H1 (cell line): ENCODE measurements at regions not wholly inside any gene's neighbourhood (a gene's known extent, or its start where the extent isn't known, plus 50 kb on each side); places are given as distances from the start of the nearest gene placed in this dataset.

ENCODE experiments used
- CTCF ChIA-PET: fragments of 300-600 bp; sonication (Branson Sonifier 250); formaldehyde crosslinking; loops from one replicate; lab custom pipeline; 2021; ENCODE audit not compliant: partially characterized antibody; lab: Charles Lee
- POLR2A ChIA-PET: fragments of 300-600 bp; sonication (Branson Sonifier 250); formaldehyde crosslinking; loops from one replicate; lab custom pipeline; 2021; ENCODE audit warnings: inconsistent platforms; ENCODE audit not compliant: partially characterized antibody; lab: Charles Lee
- DNase-seq, 2 experiments: peaks; one replicate each; pipeline versions ENCODE4 v3.0.0 to v3.0.0-alpha.2; 2010 to 2022; ENCODE audit warnings: low spot score in 2 of 2, low read depth in 1 of 2, mixed read lengths in 1 of 2
- FAIRE-seq: peaks from 2 replicates; lab custom pipeline; 2011; peaks lifted over from hg19 to GRCh38; lab: Jason Lieb, UNC
- H2AFZ ChIP-seq: 2 replicates; pipeline ENCODE4 v1.8.1; 2012; ENCODE audit warnings: low read length, inconsistent platforms
- H2AK5ac ChIP-seq: 2 replicates; pipeline ENCODE4 v1.6.1; 2013; ENCODE audit warnings: low read depth, low read length
- H2BK120ac ChIP-seq: replicated peaks from 2 replicates; pipeline ENCODE3; 2013; ENCODE audit warnings: low read depth, low read length, inconsistent platforms
- H2BK12ac ChIP-seq: 2 replicates; pipeline ENCODE4 v1.6.1; 2013; ENCODE audit warnings: low read depth, low read length
- H2BK15ac ChIP-seq: 2 replicates; pipeline ENCODE4 v1.6.1; 2013; ENCODE audit warnings: low read length
- H2BK20ac ChIP-seq: 2 replicates; pipeline ENCODE4 v1.6.1; 2013; ENCODE audit warnings: low read length
- H2BK5ac ChIP-seq: 2 replicates; pipeline ENCODE4 v1.6.1; 2013; ENCODE audit warnings: low read depth, low read length
- H3K14ac ChIP-seq: 2 replicates; pipeline ENCODE4 v1.6.1; 2013; ENCODE audit warnings: inconsistent platforms; ENCODE audit not compliant: insufficient read length
- H3K18ac ChIP-seq: 2 replicates; pipeline ENCODE4 v1.6.1; 2013; ENCODE audit warnings: low read length; ENCODE audit errors: extremely low read depth
- H3K23ac ChIP-seq: 2 replicates; pipeline ENCODE4 v1.6.1; 2013; ENCODE audit warnings: inconsistent platforms; ENCODE audit not compliant: insufficient read length
- H3K23me2 ChIP-seq: 2 replicates; pipeline ENCODE4 v1.6.1; 2013; ENCODE audit warnings: low read depth, low read length
- H3K27ac ChIP-seq: 2 replicates; pipeline ENCODE4 v1.6.1; 2011; ENCODE audit warnings: low read depth, low read length, inconsistent platforms
- H3K27me3 ChIP-seq, 4 experiments: replicated peaks in 1 of 4; 1 replicate in 1 of 4; 2 replicates in 3 of 4; pipeline versions ENCODE4 v1.6.1 to v1.8.1; 2011 to 2013; ENCODE audit warnings: low read length in 3 of 4, mild to moderate bottlenecking in 3 of 4, inconsistent platforms in 2 of 4, mixed read lengths in 2 of 4, moderate library complexity in 1 of 4; ENCODE audit not compliant: control insufficient read depth in 3 of 4, insufficient read depth in 3 of 4; ENCODE audit errors: extremely low read depth in 1 of 4
- H3K36me3 ChIP-seq, 4 experiments: 2 replicates each; pipeline versions ENCODE4 v1.6.1 to v1.8.1; 2011 to 2013; ENCODE audit warnings: mild to moderate bottlenecking in 4 of 4, low read length in 3 of 4, moderate library complexity in 2 of 4, control low read depth in 1 of 4, inconsistent platforms in 1 of 4; ENCODE audit not compliant: insufficient read depth in 4 of 4, control insufficient read depth in 2 of 4
- H3K4ac ChIP-seq: replicated peaks from 2 replicates; pipeline ENCODE3; 2013; ENCODE audit warnings: low read length, low read depth, mixed read lengths, inconsistent platforms; ENCODE audit not compliant: insufficient read length
- H3K4me1 ChIP-seq, 4 experiments: replicated peaks in 1 of 4; 1 replicate in 1 of 4; 2 replicates in 3 of 4; pipeline versions ENCODE4 v1.6.1 to v1.8.1; 2011 to 2013; ENCODE audit warnings: low read length in 3 of 4, inconsistent platforms in 2 of 4, mixed read lengths in 1 of 4; ENCODE audit not compliant: insufficient read depth in 4 of 4, control insufficient read depth in 3 of 4
- H3K4me2 ChIP-seq, 2 experiments: 2 replicates each; pipeline versions ENCODE4 v1.6.1 to v1.8.1; 2011 to 2013; ENCODE audit warnings: low read depth in 2 of 2, low read length in 2 of 2, control low read depth in 1 of 2, inconsistent platforms in 1 of 2, mild to moderate bottlenecking in 1 of 2; ENCODE audit not compliant: insufficient read depth in 1 of 2
- H3K4me3 ChIP-seq, 4 experiments: fragments of 200-600, 300-600 bp in 1 of 4; sonication (generic), shearing (Covaris generic), sonication (Bioruptor Twin) in 1 of 4; 2 replicates each; pipeline versions ENCODE4 v1.5.1 to v1.8.1; 2011 to 2016; ENCODE audit warnings: low read length in 4 of 4, low read depth in 3 of 4, control low read depth in 2 of 4, inconsistent platforms in 2 of 4, mild to moderate bottlenecking in 2 of 4, mixed read lengths in 1 of 4, moderate library complexity in 1 of 4; ENCODE audit not compliant: insufficient read depth in 2 of 4; ENCODE audit errors: extremely low read depth in 1 of 4
- H3K56ac ChIP-seq: replicated peaks from 2 replicates; pipeline ENCODE3; 2013; ENCODE audit warnings: low read depth, mild to moderate bottlenecking, mixed read lengths, low read length, inconsistent platforms; ENCODE audit not compliant: insufficient read length
- H3K79me1 ChIP-seq: 2 replicates; pipeline ENCODE4 v1.6.1; 2013; ENCODE audit warnings: low read depth, low read length, control low read depth
- H3K79me2 ChIP-seq, 2 experiments: 2 replicates each; pipeline versions ENCODE4 v1.6.1 to v1.8.1; 2012 to 2013; ENCODE audit warnings: low read length in 2 of 2, mild to moderate bottlenecking in 2 of 2, inconsistent platforms in 1 of 2; ENCODE audit not compliant: insufficient read depth in 2 of 2, control insufficient read depth in 1 of 2
- H3K9ac ChIP-seq, 4 experiments: replicated peaks in 1 of 4; 1 replicate in 1 of 4; 2 replicates in 3 of 4; pipeline versions ENCODE4 v1.6.1 to v1.8.1; 2011 to 2013; ENCODE audit warnings: low read depth in 3 of 4, low read length in 3 of 4, control low read depth in 2 of 4, mild to moderate bottlenecking in 2 of 4, moderate library complexity in 2 of 4, inconsistent platforms in 1 of 4; ENCODE audit errors: extremely low read depth in 1 of 4
- H3K9me3 ChIP-seq, 2 experiments: 2 replicates each; pipeline versions ENCODE4 v1.6.1 to v1.8.1; 2012 to 2013; ENCODE audit warnings: mild to moderate bottlenecking in 2 of 2, moderate library complexity in 2 of 2, control low read depth in 1 of 2, inconsistent platforms in 1 of 2, low read depth in 1 of 2, low read length in 1 of 2, mixed read lengths in 1 of 2; ENCODE audit not compliant: insufficient read depth in 2 of 2
- H4K20me1 ChIP-seq, 2 experiments: replicated peaks in 1 of 2; 2 replicates each; pipeline versions ENCODE3 to v1.8.1; 2011 to 2013; ENCODE audit warnings: inconsistent platforms in 2 of 2, low read length in 2 of 2, mild to moderate bottlenecking in 1 of 2; ENCODE audit not compliant: insufficient read depth in 2 of 2, control insufficient read depth in 1 of 2
- H4K5ac ChIP-seq: 2 replicates; pipeline ENCODE4 v1.6.1; 2013; ENCODE audit warnings: low read length, low read depth, mixed read lengths, inconsistent platforms; ENCODE audit not compliant: insufficient read length
- H4K8ac ChIP-seq: 2 replicates; pipeline ENCODE4 v1.8.0; 2013; ENCODE audit warnings: mild to moderate bottlenecking, moderate library complexity, low read length, inconsistent platforms; ENCODE audit not compliant: insufficient read depth; ENCODE audit errors: extremely low read depth
- H4K91ac ChIP-seq: replicated peaks from 2 replicates; pipeline ENCODE3; 2013; ENCODE audit warnings: low read length, mixed read lengths, inconsistent platforms; ENCODE audit not compliant: insufficient read length
- BCL11A ChIP-seq, 2 experiments: IDR thresholded peaks; one replicate each; pipeline ENCODE4 v1.6.1; 2011; ENCODE audit warnings: low read depth in 2 of 2, low read length in 2 of 2, mild to moderate bottlenecking in 2 of 2
- JUND ChIP-seq: IDR thresholded peaks from 2 replicates; pipeline ENCODE4 v1.6.1; 2011; ENCODE audit warnings: mild to moderate bottlenecking, improper control_type of control experiment, low read length
- KDM1A ChIP-seq: fragments of 200-600, 300-600 bp; sonication (generic); IDR thresholded peaks from 2 replicates; pipeline ENCODE4 v1.7.1; 2016; ENCODE audit warnings: mild to moderate bottlenecking, low read length, borderline replicate concordance
- KDM5A ChIP-seq: fragments of 200-600 bp; IDR thresholded peaks from 2 replicates; pipeline ENCODE4 v1.7.1; 2012; ENCODE audit warnings: mild to moderate bottlenecking, low read length, inconsistent platforms, mixed read lengths
- SUZ12 ChIP-seq: fragments of 200-600 bp; sonication (generic); IDR thresholded peaks from 2 replicates; pipeline ENCODE4 v1.6.1; 2012; ENCODE audit warnings: mild to moderate bottlenecking, inconsistent platforms, low read length, moderate library complexity, mixed read lengths
- TEAD4 ChIP-seq: IDR thresholded peaks from 2 replicates; pipeline ENCODE4 v1.6.1; 2012; ENCODE audit warnings: low read depth, low read length, inconsistent platforms, mixed read lengths
- YY1 ChIP-seq: IDR thresholded peaks from 2 replicates; pipeline ENCODE4 v1.6.1; 2011; ENCODE audit warnings: low read depth, mild to moderate bottlenecking, low read length
- WGBS, 2 experiments: shearing (Covaris generic) in 1 of 2; methylation state at CpG; one replicate each; pipeline versions ENCODE4 v1.1.6 to v1.1.7; 2013 to 2015; ENCODE audit warnings: low lambda C conversion rate in 2 of 2, mixed read lengths in 2 of 2, inconsistent platforms in 1 of 2, low coverage in 1 of 2, missing lambda C conversion rate in 1 of 2; ENCODE audit not compliant: insufficient replicate concordance in 2 of 2, insufficient coverage in 1 of 2, insufficient read length in 1 of 2; ENCODE audit errors: extremely low coverage in 1 of 2, missing lambda C conversion rate in 1 of 2; 5-methylcytosine and 5-hydroxymethylcytosine counted together

- Histone ChIP-seq H4K5ac (no peak overlapping the region), H3K4me1 (peaks cover 0 to 3% (median 0%) of the 10 kb centered on the region in 4 experiments; a peak in 1 of 7 replicates), H3K27me3 (no peaks in the 10 kb centered on the region), H3K79me1 (no peaks in the 10 kb centered on the region), H2BK15ac (no peak overlapping the region), H3K4me3 (no peak overlapping the region), H3K9me3 (no peaks in the 10 kb centered on the region), H3K27ac (no peak overlapping the region), H4K8ac (no peak overlapping the region), H2AK5ac (no peak overlapping the region), H3K9ac (no peak overlapping the region), H3K4ac (no peak overlapping the region), H4K91ac (no peak overlapping the region), H2BK12ac (no peak overlapping the region), H3K79me2 (no peaks in the 10 kb centered on the region), H3K4me2 (no peak overlapping the region), H2AFZ (no peak overlapping the region), H2BK20ac (no peak overlapping the region), H2BK5ac (no peak overlapping the region), H3K14ac (no peak overlapping the region), H2BK120ac (no peak overlapping the region), H3K36me3 (no peaks in the 10 kb centered on the region), H3K56ac (no peak overlapping the region)
- DNase-seq (no peak), FAIRE-seq (no peak)
- ChIA-PET POLR2A (no interaction called here), CTCF (interaction anchor here (0.6 to 4.2 kb wide), 9 partner anchors 7 to 467 kb away, joined by 3 to 93 read pairs (median 4); no protein-coding TSS in a partner anchor)
- 87% methylated on average over 5 of the region's 5 CpGs; no CpG with 5 or more reads in 1 of the 2 experiments for WGBS, 2 experiments
- no peak for TF ChIP-seq SUZ12
- TF ChIP-seq BCL11A (IDR thresholded peaks at IDR 0.05; ENCODE audit: low read depth in 2 of 2, low read length in 2 of 2), result no peak
- no peak for TF ChIP-seq YY1
- TF ChIP-seq JUND, result no peak
- TF ChIP-seq KDM1A, result no peak
- TF ChIP-seq KDM5A, result no peak
- TF ChIP-seq TEAD4, result no peak
- TF ChIP-seq, all 59 proteins: peak for 0
- Histone ChIP-seq H4K20me1 (no peaks in the 10 kb centered on the region), H3K23me2 (no peaks in the 10 kb centered on the region; the same call in 1 of the 2 replicates), H3K23ac (no peak overlapping the region), H3K18ac (no peak overlapping the region)
Measured at GRCh38 chr2:182646763-182647498, 69.1 kb upstream of the DNAJC10 start.
